Activated CD8-positive, alpha-beta memory T cell treated with anti-CD3 and anti-CD28 coated beads for 24 hours (primary cell): ENCODE measurements at regions not wholly inside any gene's neighbourhood (a gene's known extent, or its start where the extent isn't known, plus 50 kb on each side); places are given as distances from the start of the nearest gene placed in this dataset.
"Not testable (repeated sequence)": the region's sequence is repeated elsewhere in the genome, so short reads cannot be mapped to it uniquely, and the experiment has no call there.

Experiments used
- DNase-seq: peaks from one replicate; pipeline ENCODE4 v3.0.0-alpha.2; 2020

DNA sequence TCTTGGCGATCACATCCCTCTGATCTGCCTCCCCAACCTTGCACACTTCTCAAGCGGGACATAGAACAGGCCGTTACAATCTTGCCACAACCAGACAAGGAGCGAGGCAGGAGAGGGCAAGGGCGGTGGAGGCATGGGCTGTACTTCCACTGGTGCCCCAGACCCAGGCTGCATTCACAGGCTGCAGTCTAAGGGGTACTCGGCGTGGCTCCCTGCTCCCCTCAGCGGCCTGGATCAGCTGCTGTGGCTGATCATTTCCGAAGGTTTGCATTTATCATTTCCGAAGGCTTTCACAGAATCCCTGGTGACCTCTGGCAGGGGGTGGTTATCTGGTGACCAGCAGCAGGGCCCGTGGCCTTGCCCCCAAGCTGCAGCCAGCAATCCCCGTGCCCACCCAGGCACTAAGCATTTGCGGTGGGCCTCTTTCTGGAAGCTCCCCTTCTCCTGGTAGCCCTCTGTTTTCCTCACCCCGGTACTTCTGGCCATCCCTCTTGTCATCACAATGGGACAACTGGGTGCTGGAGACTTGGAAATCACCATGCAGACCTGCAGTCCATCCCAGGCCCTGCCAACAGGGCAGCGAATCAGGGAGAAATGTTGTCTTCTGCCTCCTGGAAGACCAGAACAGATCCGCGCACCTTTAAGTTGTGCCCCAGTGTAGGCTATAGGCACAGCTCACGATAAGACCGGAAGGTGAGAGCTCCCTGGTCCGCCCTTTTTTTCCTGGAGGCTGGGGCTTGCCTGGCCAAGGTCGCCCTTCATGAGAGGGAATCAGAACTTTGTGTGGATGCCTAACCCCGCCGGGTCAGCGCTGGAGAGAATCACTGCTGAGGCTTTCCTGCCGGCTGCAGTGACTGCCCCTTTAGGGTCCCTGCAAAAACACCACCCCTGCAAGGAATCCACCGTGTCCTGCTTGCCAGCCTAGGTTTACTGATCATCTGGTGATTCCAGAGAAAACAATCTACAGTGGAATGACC is 1739.1 kb downstream of the TP53TG3F start:
- DNase-seq = no peak

DNA sequence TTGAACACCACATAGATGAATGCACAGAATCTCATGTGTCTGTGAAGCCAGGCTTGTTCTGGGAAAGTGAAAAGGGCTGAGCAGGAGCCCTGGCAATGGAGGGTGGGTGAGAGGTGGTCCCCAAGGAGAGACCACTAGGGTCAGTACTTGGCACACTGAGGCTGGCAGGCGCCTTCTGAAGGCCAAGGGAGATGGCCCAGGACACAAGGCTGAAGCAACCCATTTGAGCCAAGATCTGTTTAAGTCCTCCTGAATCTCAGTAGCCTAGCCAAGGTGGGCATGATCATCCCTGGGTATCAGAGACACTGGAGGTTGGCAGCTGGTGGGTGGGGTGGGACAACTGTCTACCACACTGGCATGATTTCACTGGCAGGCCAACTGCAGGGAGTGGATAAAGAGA is 1741.2 kb downstream of the TP53TG3F start:
- no peak for DNase-seq

DNA sequence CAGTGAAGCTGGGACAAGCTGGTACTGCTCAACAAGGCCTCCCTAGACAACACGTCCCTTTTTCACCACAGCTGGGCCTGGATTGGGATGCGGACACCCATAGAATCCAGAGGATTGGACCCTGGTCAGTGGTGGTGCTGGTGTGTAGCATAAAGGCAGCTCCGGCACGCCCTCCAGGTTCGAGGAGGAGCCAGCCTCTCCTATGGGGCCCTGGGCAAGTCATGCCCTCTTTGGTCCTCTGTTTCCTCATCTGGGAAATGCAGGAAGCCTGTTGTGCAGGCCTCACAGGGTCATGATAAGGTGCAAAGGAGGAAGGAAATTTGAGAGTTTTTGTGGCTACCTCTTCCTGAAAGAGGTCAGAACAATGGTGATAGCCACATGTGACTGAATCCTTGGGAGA is 1741.7 kb downstream of the TP53TG3F start:
- no peak for DNase-seq

DNA sequence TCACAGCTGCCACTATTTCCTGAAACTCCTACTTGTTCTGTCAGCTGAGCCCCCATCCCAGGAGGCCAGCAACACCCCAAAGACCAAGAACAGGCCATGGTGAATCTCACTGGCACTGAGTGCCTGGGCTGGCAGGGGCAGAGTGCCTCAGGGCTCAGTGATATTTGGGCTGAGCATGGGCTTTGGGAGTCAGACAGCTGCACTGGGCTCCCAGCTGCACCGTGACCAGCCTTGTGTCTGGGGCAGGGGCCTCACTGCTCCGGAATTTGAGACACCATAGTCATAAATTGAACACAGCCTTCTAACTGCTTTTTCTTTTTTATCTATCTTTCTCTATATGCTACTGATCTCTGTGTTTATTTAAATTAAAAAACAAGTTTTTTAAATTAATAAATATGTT is 1744.2 kb downstream of the TP53TG3F start:
- DNase-seq = no peak

- DNase-seq = no peak
These were observed 1747.9 kb downstream of the TP53TG3F start for GRCh38 chr16:35207059-35207999.

DNA sequence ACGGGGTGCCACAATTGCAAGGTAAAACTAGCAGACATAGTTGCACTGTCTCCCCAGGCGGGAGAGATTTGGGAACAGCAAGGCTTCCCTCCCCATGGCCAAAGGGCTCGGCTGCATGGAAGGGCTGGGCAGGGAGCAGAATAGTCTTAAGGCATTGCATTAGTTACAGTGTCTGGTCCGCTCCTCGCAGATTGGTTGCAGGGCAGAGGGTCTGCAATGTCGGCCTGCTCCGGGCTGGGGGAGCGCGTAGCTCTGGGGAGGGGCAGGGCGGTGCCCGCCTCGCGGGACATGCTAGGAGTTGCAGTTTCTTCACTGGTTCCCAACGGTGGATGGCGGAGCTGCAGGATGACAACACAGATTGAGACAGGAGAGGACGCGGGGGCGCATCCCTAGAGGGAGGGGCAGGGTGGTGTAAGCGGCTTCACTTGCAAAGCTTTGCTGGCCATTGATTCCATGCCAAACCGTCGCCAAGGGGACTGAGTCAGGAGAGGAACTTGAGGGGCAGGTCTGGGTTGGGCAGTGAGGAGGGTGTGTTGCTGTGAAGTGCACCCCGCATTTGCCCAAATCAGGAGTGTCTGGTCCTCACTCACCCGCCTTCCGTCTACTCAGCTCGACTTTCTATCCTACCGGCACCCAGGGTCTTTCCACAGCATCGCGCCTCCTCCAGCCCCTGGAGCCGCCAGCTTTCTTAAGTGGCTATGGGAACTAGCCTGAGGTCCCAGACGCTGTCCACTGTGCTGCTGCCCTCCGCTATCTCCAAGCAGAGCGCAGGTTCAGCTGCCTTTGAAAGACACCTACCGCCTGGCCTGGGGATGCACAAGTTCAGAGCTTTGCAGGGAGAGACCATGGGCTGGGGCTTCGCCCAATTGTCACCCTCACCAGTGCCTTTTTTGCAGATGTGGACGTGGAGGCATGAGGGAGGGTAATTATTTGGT is 1748.9 kb downstream of the TP53TG3F start:
- DNase-seq = no peak

DNA sequence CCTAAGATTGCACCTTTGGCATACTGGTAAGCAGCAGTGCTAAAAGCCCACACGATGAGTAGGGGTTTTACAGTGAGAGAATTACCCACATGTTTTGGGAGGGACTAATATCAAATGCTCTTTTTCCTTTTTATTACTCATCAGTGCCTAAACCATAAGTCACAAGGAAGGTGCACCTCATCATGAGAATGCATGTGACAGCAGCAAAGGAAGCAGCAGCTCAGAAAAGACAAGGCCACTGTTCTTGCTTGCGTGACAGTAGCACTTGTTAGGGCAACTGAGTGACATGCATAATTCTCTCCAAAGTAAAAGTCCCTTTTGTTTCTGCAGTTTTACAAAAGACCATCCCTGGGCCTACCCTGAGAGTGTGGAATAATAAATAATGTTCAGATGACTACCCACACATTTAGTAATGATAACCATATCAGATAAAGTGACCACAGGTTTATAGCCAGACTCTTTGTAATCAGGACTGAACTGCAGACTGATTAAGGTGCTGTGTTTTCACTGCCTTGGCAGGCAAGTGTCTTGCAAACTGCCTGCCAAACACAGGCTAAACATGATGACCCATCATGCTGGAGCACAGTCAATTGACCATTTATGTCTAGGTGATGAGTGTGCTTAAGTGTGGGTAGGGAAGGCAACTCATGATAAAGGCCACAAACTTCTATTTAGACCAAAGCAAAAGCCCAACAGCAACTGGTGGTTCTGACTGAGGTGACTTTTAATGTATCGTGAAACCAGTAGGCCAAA is 1751.4 kb downstream of the TP53TG3F start:
- no peak for DNase-seq

- no peak for DNase-seq
These were observed 1755.4 kb downstream of the TP53TG3F start for GRCh38 chr16:35214840-35215239.

DNA sequence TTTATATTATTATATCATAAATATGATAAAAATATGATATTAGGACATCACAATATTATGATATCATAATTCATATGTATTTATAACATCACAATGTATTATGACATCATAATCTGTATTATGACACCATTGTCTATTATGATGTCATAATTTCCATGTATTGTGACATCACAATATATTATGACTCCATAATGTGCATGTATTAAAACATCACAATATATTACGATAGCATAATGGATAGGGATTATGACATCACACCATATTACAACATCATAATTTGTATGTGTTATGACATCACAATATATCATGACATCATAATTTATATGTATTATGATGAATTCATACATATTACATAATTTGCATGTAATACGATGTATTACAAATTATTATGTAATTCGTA is 1755.9 kb downstream of the TP53TG3F start:
- DNase-seq = no peak

- DNase-seq = not testable (repeated sequence)
These were observed 1756.8 kb downstream of the TP53TG3F start for GRCh38 chr16:35216261-35216660.

DNA sequence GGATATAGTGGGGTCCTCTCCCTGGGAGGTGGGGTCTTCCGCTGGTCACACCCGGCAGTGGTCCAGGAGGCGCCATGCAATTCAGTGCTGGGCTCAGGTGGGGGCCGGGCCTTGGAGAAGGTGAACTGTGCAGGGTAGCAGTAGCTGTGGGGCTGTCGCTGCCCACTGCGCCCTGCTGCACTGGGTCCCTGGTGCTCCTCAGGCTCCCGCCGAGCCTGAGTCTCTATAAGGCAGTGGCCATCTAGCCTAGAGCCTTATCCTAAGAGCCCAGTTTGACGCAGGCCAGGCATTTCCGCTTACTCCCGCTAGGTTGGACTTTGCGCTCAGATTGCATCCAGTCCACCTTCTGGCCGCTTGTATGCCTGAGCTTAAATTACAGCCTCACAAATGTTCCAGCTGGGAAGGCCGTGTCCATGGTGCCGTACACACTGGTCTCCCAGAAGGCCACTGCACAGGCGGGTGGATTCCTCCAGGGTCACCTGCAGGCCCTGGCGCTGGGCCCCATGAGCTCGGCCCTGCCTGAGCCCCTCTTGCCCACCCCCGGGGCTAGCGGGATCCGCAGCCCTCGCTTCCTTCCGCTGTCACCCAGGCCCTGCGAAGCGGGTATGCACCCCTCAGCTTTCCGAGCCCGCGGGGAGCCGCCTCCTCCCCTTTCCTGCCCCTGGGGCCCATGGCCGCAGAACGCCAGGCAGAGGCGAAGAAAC is 1762.2 kb downstream of the TP53TG3F start:
- no peak for DNase-seq

DNA sequence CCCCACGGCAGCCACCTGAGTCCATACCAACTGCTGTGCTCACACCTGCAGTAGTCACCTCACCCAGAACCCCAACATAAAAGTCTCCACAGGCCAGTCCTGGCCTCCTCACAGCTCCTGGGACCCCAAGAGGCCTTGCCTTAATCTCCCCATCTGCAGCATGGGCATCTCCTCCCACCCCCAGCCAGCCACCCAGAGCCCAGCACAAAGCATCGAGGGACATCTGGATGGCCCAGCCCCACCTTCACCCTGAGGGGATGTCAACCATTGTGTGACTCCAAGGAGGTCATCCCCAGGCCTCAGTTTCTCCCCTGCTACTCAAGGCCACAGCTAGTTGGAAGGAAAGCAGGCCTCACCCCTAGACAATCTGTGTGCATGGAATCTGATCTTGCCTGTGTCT is 1775.3 kb downstream of the TP53TG3F start:
- no peak for DNase-seq

DNA sequence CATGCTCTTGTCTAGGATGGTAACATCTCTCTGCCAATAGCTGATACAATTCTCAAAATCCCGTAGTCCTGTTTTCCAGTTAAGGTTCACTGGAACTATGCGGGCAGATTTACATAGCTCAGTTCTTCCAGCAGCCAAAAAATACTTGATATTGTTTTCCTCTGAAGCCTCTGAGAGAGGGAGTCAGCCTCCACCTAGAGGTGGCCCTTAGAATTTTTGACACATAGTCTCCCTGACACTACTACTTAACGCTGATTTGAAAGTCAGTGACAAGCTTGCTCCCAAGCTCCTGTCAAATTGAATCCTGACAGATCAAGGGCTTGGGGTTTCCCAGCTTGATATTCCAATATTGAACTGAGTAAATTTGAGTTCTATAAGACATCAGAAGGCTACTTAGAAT is 1780.1 kb downstream of the TP53TG3F start:
- no peak for DNase-seq

GRCh38 chr16:35249051-35249450 is 1789.6 kb downstream of the TP53TG3F start:
- DNase-seq = no peak

DNA sequence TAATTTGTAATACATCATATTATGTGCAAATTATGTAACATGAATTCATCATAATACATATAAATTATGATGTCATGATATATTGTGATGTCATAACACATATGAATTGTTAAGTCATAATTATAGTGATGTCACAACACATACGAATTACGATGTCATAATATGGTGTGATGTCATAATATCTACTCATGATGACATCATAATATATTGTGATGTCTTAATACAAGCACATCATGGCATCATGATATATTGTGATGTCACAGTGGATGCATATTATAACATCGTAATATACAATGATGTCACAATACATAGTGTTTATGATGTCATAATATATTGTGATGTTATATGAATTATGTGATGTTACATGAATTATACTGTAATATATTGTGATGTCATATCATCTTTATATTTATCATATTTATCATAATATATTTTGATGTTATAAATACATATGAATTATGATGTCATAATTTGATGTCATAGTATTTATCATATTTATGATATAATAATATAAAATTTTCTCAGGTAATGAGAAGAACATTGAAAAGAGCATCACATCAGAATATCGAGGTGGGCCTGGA is 1793.0 kb downstream of the TP53TG3F start:
- DNase-seq = no peak

GRCh38 chr16:35255186-35255803 is 1795.9 kb downstream of the TP53TG3F start:
- DNase-seq = no peak

DNA sequence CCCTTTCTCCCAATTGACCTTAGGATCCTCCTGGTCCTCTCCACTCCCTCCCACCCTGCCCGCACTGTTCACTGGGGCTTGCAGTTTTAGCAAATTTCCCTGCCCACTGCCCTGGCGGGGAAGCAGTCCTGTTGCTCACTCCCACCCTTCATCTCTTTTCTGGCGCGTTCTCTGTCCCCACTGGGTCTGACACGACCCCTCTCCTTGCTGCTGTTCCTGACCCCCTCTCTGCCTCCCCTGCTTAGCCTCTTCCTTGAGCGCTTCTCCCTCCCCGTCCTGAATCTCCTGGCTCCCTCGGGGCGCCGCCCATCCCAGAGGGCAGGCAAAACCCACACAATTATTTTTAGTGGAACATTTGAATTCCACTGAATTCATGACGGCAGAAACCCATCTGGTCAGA is 1796.4 kb downstream of the TP53TG3F start:
- DNase-seq = no peak

DNA sequence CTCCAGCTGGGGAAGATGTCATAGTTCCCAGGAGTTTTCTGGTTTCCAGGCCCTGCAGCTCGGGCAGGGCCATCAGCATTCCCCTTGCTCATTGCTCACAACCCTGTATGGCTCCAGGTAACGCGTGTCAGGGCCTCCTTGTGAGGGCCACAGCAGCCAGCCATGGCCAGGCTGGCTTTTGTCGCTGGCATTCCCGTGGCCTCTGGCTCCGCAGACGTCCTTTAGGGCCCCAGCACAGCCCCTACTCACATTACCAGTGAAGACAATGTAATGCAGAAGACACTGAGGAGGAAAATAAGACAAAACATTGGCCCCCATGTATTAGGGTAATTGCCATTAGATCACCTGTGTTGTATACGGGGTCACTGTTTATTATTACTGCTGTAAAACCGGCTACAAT is 1799.0 kb downstream of the TP53TG3F start:
- DNase-seq = no peak

DNA sequence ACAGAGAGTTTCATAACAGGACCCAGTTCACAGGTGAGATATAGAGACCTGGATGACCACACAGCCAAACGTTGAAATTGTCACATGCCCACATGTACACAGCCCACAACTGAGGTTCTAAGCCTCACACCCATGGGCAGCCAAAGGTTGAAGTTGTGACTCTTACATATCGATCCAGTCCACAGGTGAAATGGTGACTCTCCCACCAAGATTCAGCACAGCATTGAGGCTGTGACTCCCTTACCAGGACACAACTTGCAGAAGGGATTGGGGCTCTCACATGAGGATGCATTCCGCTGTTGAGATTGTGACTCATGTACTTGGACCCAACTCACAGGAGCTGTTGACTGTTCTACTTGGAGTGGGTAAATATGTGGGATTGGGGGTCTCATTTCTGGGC is 1836.4 kb downstream of the TP53TG3F start:
- DNase-seq = no peak

DNA sequence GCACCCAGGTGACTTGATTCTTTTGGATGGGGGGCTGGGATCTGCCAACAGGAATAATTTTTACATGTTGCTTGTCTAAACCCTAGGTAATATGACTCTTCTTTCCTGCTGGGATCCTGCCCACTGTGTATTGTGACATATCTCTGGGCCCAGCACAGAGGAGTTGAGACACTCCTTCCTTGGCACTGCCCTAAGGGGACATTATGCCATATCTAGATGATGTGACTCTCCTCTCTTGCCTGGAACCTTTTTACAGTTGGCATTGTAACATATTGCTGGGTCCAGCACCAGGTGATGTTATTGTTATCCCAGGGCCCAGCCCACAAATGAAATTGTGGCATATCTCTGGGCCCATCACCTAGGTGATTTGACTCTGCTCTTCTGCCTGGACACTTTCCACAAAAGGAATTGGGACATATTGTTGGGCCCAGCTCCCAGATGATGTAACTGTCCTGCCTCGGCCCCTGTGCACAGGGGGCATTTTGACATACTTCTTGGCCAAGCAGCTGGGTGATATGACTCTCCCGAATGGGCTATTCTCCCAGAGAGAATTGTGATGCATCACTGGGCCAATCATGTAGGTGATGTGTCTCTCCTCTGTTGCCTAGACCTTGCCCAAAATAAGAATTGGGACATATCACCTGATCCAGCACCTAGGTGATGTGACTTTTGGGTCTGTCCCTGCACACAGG is 1837.7 kb downstream of the TP53TG3F start:
- no peak for DNase-seq
